DND-41 (cell line): ENCODE measurements at regions not wholly inside any gene's neighbourhood (a gene's known extent, or its start where the extent isn't known, plus 50 kb on each side); places are given as distances from the start of the nearest gene placed in this dataset.

Experiments used
- ATAC-seq: fragments of 200-7000 bp; cut with Tn5 transposase; 3 replicates; pipeline ENCODE4 v1.9.1; 2021; ENCODE audit warnings: low read depth; ENCODE audit not compliant: insufficient read depth
- DNase-seq: peaks from one replicate; pipeline ENCODE4 v3.0.0-alpha.2; 2020
- H2AFZ ChIP-seq: 2 replicates; pipeline ENCODE4 v1.6.0; 2012; ENCODE audit warnings: low read depth, low read length
- H3K27ac ChIP-seq: 2 replicates; pipeline ENCODE4 v1.5.1; 2012; ENCODE audit warnings: low read length, inconsistent platforms
- H3K27me3 ChIP-seq: fragments of 200-600 bp; sonication (generic); 2 replicates; pipeline ENCODE4 v1.6.0; 2012; ENCODE audit warnings: low read length, mild to moderate bottlenecking, inconsistent platforms; ENCODE audit not compliant: insufficient read depth, poor library complexity
- H3K36me3 ChIP-seq: 2 replicates; pipeline ENCODE4 v1.5.1; 2012; ENCODE audit warnings: low read length, inconsistent platforms; ENCODE audit not compliant: insufficient read depth
- H3K4me1 ChIP-seq: 2 replicates; pipeline ENCODE4 v1.5.1; 2012; ENCODE audit warnings: mild to moderate bottlenecking, low read length; ENCODE audit not compliant: insufficient read depth
- H3K4me2 ChIP-seq: 2 replicates; pipeline ENCODE4 v1.6.0; 2012; ENCODE audit warnings: mild to moderate bottlenecking, moderate library complexity, low read length, inconsistent platforms; ENCODE audit not compliant: insufficient read depth
- H3K4me3 ChIP-seq, 2 experiments: fragments of 200-600 bp in 1 of 2; shearing (Covaris generic) in 1 of 2; 2 replicates each; pipeline ENCODE4 v1.5.1; 2012 to 2016; ENCODE audit warnings: inconsistent platforms in 2 of 2, low read length in 2 of 2, mild to moderate bottlenecking in 2 of 2, low read depth in 1 of 2, moderate library complexity in 1 of 2
- H3K79me2 ChIP-seq: 2 replicates; pipeline ENCODE4 v1.6.0; 2012; ENCODE audit warnings: low read length, inconsistent platforms; ENCODE audit not compliant: insufficient read depth
- H3K9ac ChIP-seq: 2 replicates; pipeline ENCODE4 v1.6.0; 2012; ENCODE audit warnings: low read depth, mild to moderate bottlenecking, inconsistent platforms, low read length, moderate library complexity
- H3K9me3 ChIP-seq: 2 replicates; pipeline ENCODE4 v1.5.1; 2012; ENCODE audit warnings: low read length, moderate library complexity, mild to moderate bottlenecking, inconsistent platforms; ENCODE audit not compliant: insufficient read depth, severe bottlenecking
- H4K20me1 ChIP-seq: 2 replicates; pipeline ENCODE4 v1.6.0; 2012; ENCODE audit warnings: low read length; ENCODE audit not compliant: insufficient read depth
- EZH2 ChIP-seq: IDR thresholded peaks from 3 replicates; pipeline ENCODE4 v1.6.1; 2012; ENCODE audit warnings: borderline replicate concordance, low read depth, mild to moderate bottlenecking, moderate library complexity, low read length, inconsistent platforms; ENCODE audit not compliant: severe bottlenecking
- TF ChIP-seq, protein P1 (sequence below): IDR thresholded peaks from 2 replicates; pipeline ENCODE4 v1.5.1; 2012; ENCODE audit warnings: borderline replicate concordance, low read length, moderate library complexity, mild to moderate bottlenecking; ENCODE audit not compliant: poor library complexity, severe bottlenecking; ENCODE audit errors: extremely low read depth

DNA sequence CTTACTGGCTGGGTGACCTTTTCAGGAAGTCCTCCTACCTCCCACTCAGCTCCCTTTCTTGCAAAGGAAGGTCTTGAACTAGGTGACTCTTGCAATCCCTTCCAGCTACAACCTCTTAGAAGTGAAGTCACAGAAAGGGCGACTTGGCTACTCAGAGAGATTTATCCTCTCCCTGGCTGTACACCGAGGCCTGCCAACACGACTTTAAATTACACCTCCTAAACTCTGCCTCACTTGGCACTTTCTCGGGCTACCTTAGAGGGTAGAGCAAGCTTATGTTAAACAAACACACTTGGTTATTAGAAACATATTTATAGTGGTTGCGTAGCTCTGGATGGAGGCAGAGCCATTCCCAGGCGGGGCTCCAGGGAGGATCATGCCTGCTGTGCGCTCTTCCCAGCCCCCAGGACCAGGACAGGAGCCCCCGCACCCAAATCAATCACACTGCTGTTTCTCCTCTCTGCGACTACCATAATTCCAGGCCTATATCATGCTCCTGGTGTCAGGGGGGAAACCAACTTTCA is 358.4 kb downstream of the BUD13 start:
- H2AFZ ChIP-seq = no peak overlapping the region

DNA sequence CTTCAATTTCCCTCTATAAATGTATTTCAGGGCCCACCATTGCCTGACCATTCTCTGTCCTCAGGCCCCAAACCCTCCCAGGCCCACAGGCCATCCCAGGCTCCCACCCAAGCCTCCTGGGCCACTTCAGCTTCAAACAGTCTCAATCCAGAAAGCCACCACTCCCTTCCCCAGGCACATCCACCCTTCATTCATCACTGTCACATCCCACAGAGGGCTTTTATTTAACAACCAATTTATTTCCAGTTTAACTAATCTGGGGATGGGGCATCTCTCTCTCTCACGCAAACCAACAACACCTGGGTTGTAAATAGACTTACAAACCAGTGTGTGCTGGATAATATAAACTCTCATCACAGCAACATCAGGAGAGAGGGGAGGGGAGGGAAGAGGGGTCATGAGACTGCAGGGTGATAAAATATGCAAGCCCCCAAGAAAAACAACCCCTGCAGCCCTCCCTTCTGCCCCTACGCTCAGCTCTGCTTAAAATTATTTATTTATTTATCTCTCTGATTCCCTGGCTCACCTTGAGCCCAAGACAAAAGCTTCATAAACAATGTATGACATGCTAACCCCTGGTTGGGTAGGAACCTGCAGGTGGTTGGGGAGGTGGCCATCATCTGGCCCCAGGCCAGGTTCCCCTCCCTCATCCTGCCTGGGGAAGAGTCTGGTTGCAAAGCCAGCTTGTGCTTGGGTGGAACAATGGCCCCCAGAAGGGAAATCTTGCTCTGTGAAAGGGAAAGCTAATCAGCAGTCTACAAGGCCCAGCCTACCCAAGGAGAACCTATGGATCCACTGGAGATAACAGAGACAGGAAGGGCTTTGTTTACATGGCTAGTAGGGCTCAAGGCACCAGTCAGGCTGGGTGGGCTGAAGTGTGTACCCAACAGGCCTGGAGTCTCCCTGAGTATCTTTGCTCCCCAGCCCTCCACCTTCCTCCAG is 359.2 kb downstream of the BUD13 start:
- no peak overlapping the region for H3K4me2 ChIP-seq
- no peak overlapping the region for H3K4me3 ChIP-seq
- H3K27ac ChIP-seq = no peak overlapping the region
- no peaks in the 10 kb centered on the region for H3K4me1 ChIP-seq
- no peaks in the 10 kb centered on the region for H3K36me3 ChIP-seq
- no peak for DNase-seq
- H3K9me3 ChIP-seq = no peaks in the 10 kb centered on the region
- no peak overlapping the region for H2AFZ ChIP-seq
- H3K79me2 ChIP-seq = no peaks in the 10 kb centered on the region
- H3K27me3 ChIP-seq = peaks cover 31% of the 10 kb centered on the region
- no peak for ATAC-seq
- 0 out of 2 replicates have a peak, but pooled peaks cover 2% of the 10 kb centered on the region for H4K20me1 ChIP-seq
- TF ChIP-seq, protein P1, sequence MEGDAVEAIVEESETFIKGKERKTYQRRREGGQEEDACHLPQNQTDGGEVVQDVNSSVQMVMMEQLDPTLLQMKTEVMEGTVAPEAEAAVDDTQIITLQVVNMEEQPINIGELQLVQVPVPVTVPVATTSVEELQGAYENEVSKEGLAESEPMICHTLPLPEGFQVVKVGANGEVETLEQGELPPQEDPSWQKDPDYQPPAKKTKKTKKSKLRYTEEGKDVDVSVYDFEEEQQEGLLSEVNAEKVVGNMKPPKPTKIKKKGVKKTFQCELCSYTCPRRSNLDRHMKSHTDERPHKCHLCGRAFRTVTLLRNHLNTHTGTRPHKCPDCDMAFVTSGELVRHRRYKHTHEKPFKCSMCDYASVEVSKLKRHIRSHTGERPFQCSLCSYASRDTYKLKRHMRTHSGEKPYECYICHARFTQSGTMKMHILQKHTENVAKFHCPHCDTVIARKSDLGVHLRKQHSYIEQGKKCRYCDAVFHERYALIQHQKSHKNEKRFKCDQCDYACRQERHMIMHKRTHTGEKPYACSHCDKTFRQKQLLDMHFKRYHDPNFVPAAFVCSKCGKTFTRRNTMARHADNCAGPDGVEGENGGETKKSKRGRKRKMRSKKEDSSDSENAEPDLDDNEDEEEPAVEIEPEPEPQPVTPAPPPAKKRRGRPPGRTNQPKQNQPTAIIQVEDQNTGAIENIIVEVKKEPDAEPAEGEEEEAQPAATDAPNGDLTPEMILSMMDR = no peak
- no peak for TF ChIP-seq EZH2
- H3K9ac ChIP-seq = no peak overlapping the region

More for the DNA sequence above, 358.4 kb downstream of the BUD13 start:
- no peaks in the 10 kb centered on the region for H3K79me2 ChIP-seq
- no peak overlapping the region for H3K9ac ChIP-seq
- 0 out of 2 replicates have a peak, but pooled peaks cover 2% of the 10 kb centered on the region for H4K20me1 ChIP-seq
- DNase-seq (no peak), ATAC-seq (no peak)
- H3K9me3 ChIP-seq = no peaks in the 10 kb centered on the region
- no peaks in the 10 kb centered on the region for H3K36me3 ChIP-seq
- H3K27ac ChIP-seq = no peak overlapping the region
- H3K27me3 ChIP-seq = peaks cover 31% of the 10 kb centered on the region
- no peak overlapping the region for H3K4me2 ChIP-seq
- no peak overlapping the region for H3K4me3 ChIP-seq
- H3K4me1 ChIP-seq = no peaks in the 10 kb centered on the region
- TF ChIP-seq, protein P1 = no peak
- TF ChIP-seq EZH2 = no peak

DNA sequence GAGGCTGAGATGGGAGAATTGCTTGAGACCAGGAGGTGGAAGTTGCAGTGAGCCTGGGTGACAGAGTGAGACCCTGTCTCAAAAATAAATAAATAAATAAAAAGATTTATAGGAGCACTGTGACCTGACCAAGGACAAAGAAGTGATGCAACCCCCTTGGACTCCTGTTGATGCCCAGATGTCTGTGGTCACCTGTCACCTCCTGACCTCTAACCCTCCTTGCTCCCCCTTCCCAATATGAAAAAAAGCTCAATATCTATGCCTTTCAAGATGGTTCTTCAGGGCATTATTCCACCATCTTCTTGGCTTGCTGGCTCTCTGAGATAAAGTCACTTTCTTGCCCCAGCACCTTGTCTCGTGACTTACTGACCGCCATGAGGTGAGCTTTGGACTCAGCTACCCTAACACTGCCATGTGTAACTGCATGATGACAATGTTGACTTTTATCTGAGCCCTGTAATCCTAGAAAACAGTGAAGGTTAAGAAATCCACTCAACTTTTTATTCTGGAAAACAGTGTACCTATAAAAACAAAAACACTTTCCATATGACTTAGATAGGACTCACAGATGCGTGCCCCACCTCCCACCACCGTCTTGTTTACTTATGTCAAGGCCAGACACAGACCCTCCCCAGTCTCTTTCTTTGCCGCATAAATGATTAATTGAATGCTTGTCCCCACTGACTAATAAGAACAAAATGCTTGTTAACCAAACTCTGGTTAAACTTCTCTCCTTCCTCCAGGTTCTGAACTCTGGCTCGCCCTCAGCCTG is 360.5 kb downstream of the BUD13 start:
- ATAC-seq = no peak
- H4K20me1 ChIP-seq = 0 out of 2 replicates have a peak, but pooled peaks cover 2% of the 10 kb centered on the region

More for the DNA sequence above, 360.5 kb downstream of the BUD13 start:
- no peak for DNase-seq
- H3K27me3 ChIP-seq = peaks cover 26% of the 10 kb centered on the region
- no peak overlapping the region for H3K9ac ChIP-seq
- no peak overlapping the region for H2AFZ ChIP-seq
- no peaks in the 10 kb centered on the region for H3K9me3 ChIP-seq
- H3K79me2 ChIP-seq = no peaks in the 10 kb centered on the region
- no peak overlapping the region for H3K4me3 ChIP-seq
- no peaks in the 10 kb centered on the region for H3K36me3 ChIP-seq
- no peak for TF ChIP-seq EZH2
- TF ChIP-seq, protein P1 = no peak
- no peak overlapping the region for H3K4me2 ChIP-seq
- H3K4me1 ChIP-seq = no peaks in the 10 kb centered on the region
- no peak overlapping the region for H3K27ac ChIP-seq
